ENCODE measurements at regions not wholly inside any gene's neighbourhood (a gene's known extent, or its start where the extent isn't known, plus 50 kb on each side); places are given as distances from the start of the nearest gene placed in this dataset.

GRCh38 chr20:2237059-2237458 lies 58.7 kb upstream of the TGM3 start:
- DNase-seq, result no peak

- no peak for DNase-seq
These were observed 57.2 kb upstream of the TGM3 start for GRCh38 chr20:2238601-2239000.

- no peak for DNase-seq
These were observed 55.0 kb upstream of the TGM3 start for GRCh38 chr20:2240835-2241234.

- DNase-seq, result no peak
These were observed 53.1 kb upstream of the TGM3 start for GRCh38 chr20:2242678-2243077.

- no peak for DNase-seq
These were observed 51.3 kb upstream of the TGM3 start for GRCh38 chr20:2244523-2244922.

- no peak for DNase-seq
These were observed 50.8 kb upstream of the TGM3 start for GRCh38 chr20:2244993-2245392.

- no peak for DNase-seq
These were observed 50.2 kb upstream of the TGM3 start for GRCh38 chr20:2245637-2246036.

Measured in activated gamma-delta T cell treated with Interleukin-2 at 50 U/mL for 16 hours (primary cell).